ENCODE measurements at regions not wholly inside any gene's neighbourhood (a gene's known extent, or its start where the extent isn't known, plus 50 kb on each side); places are given as distances from the start of the nearest gene placed in this dataset.

DNA sequence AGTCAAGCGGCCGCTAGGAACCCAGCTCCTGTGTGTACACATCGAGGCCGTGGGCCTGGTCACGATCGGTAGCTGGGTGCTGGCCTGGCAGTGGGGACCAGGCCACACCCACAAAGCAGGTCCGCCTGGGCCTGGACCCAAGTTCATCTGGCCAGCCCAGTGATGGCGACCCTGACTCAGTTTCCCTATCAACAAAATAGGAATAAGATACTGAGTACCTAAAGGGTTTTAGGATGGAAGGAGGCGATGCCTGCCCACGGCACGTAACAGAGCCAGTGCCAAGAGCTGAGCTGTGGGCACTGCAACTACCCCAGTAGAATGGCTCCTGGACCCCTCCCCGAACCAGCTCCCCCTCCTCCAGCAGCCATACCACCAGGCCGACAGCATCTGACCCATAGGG, 243.5 kb upstream of the SGCG start:
- TF ChIP-seq EZH2 (IDR thresholded peaks at IDR 0.05; ENCODE audit: low read depth): no peak
- TF ChIP-seq, protein P1, sequence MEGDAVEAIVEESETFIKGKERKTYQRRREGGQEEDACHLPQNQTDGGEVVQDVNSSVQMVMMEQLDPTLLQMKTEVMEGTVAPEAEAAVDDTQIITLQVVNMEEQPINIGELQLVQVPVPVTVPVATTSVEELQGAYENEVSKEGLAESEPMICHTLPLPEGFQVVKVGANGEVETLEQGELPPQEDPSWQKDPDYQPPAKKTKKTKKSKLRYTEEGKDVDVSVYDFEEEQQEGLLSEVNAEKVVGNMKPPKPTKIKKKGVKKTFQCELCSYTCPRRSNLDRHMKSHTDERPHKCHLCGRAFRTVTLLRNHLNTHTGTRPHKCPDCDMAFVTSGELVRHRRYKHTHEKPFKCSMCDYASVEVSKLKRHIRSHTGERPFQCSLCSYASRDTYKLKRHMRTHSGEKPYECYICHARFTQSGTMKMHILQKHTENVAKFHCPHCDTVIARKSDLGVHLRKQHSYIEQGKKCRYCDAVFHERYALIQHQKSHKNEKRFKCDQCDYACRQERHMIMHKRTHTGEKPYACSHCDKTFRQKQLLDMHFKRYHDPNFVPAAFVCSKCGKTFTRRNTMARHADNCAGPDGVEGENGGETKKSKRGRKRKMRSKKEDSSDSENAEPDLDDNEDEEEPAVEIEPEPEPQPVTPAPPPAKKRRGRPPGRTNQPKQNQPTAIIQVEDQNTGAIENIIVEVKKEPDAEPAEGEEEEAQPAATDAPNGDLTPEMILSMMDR (conservative IDR thresholded peaks at IDR 0.05): no peak
